ENCODE measurements at regions not wholly inside any gene's neighbourhood (a gene's known extent, or its start where the extent isn't known, plus 50 kb on each side); places are given as distances from the start of the nearest gene placed in this dataset.

GRCh38 chr3:189557824-189558223, 73.4 kb upstream of the TP63 start:
- DNase-seq (no peak), ATAC-seq (ENCODE audit: insufficient read depth, low read depth) (no peak)
- H3K36me3 ChIP-seq (ENCODE audit: insufficient read depth, low read length), result no peaks in the 10 kb centered on the region

GRCh38 chr3:189561256-189561655, 69.9 kb upstream of the TP63 start:
- no peak overlapping the region for H3K4me3 ChIP-seq (ENCODE audit: low read depth in 1 of 2, low read length in 2 of 2)
- no peaks in the 10 kb centered on the region for H3K79me2 ChIP-seq (ENCODE audit: insufficient read depth, low read length)
- no peak for DNase-seq
- H3K27me3 ChIP-seq (ENCODE audit: insufficient read depth, low read length, poor library complexity), result no peaks in the 10 kb centered on the region
- no peaks in the 10 kb centered on the region for H4K20me1 ChIP-seq (ENCODE audit: insufficient read depth, low read length)
- ATAC-seq (ENCODE audit: insufficient read depth, low read depth), result no peak
- TF ChIP-seq EZH2 (IDR thresholded peaks at IDR 0.05; ENCODE audit: borderline replicate concordance, low read depth, low read length, severe bottlenecking) (no peak), CTCF (IDR thresholded peaks at IDR 0.05; ENCODE audit: borderline replicate concordance, extremely low read depth, low read length, poor library complexity, severe bottlenecking) (no peak)
- H3K9ac ChIP-seq (ENCODE audit: low read depth, low read length), result no peak overlapping the region
- no peak overlapping the region for H2AFZ ChIP-seq (ENCODE audit: low read depth, low read length)
- H3K9me3 ChIP-seq (ENCODE audit: insufficient read depth, low read length, severe bottlenecking), result no peaks in the 10 kb centered on the region
- H3K27ac ChIP-seq (ENCODE audit: low read length), result no peak overlapping the region
- H3K4me1 ChIP-seq (ENCODE audit: insufficient read depth, low read length), result no peaks in the 10 kb centered on the region
- H3K36me3 ChIP-seq (ENCODE audit: insufficient read depth, low read length), result no peaks in the 10 kb centered on the region
- no peak overlapping the region for H3K4me2 ChIP-seq (ENCODE audit: insufficient read depth, low read length)

More at GRCh38 chr3:189557824-189558223, 73.4 kb upstream of the TP63 start:
- Histone ChIP-seq H3K4me1 (ENCODE audit: insufficient read depth, low read length) (no peaks in the 10 kb centered on the region), H4K20me1 (ENCODE audit: insufficient read depth, low read length) (no peaks in the 10 kb centered on the region), H3K4me3 (ENCODE audit: low read depth in 1 of 2, low read length in 2 of 2) (no peak overlapping the region), H3K4me2 (ENCODE audit: insufficient read depth, low read length) (no peak overlapping the region), H3K9ac (ENCODE audit: low read depth, low read length) (no peak overlapping the region), H3K27me3 (ENCODE audit: insufficient read depth, low read length, poor library complexity) (no peaks in the 10 kb centered on the region), H3K27ac (ENCODE audit: low read length) (no peak overlapping the region), H2AFZ (ENCODE audit: low read depth, low read length) (no peak overlapping the region), H3K9me3 (ENCODE audit: insufficient read depth, low read length, severe bottlenecking) (no peaks in the 10 kb centered on the region), H3K79me2 (ENCODE audit: insufficient read depth, low read length) (no peaks in the 10 kb centered on the region)
- TF ChIP-seq CTCF (IDR thresholded peaks at IDR 0.05; ENCODE audit: borderline replicate concordance, extremely low read depth, low read length, poor library complexity, severe bottlenecking), result no peak

- no peaks in the 10 kb centered on the region for H3K4me1 ChIP-seq (ENCODE audit: insufficient read depth, low read length)
- no peaks in the 10 kb centered on the region for H4K20me1 ChIP-seq (ENCODE audit: insufficient read depth, low read length)
- no peak overlapping the region for H3K27ac ChIP-seq (ENCODE audit: low read length)
- H3K9me3 ChIP-seq (ENCODE audit: insufficient read depth, low read length, severe bottlenecking), result no peaks in the 10 kb centered on the region
- DNase-seq (no peak), ATAC-seq (ENCODE audit: insufficient read depth, low read depth) (no peak)
- no peak overlapping the region for H3K4me2 ChIP-seq (ENCODE audit: insufficient read depth, low read length)
- no peaks in the 10 kb centered on the region for H3K79me2 ChIP-seq (ENCODE audit: insufficient read depth, low read length)
- TF ChIP-seq EZH2 (IDR thresholded peaks at IDR 0.05; ENCODE audit: borderline replicate concordance, low read depth, low read length, severe bottlenecking) (no peak), CTCF (IDR thresholded peaks at IDR 0.05; ENCODE audit: borderline replicate concordance, extremely low read depth, low read length, poor library complexity, severe bottlenecking) (no peak)
- no peaks in the 10 kb centered on the region for H3K27me3 ChIP-seq (ENCODE audit: insufficient read depth, low read length, poor library complexity)
- no peaks in the 10 kb centered on the region for H3K36me3 ChIP-seq (ENCODE audit: insufficient read depth, low read length)
- H3K9ac ChIP-seq (ENCODE audit: low read depth, low read length), result no peak overlapping the region
- no peak overlapping the region for H3K4me3 ChIP-seq (ENCODE audit: low read depth in 1 of 2, low read length in 2 of 2)
- H2AFZ ChIP-seq (ENCODE audit: low read depth, low read length), result no peak overlapping the region
Measured at GRCh38 chr3:189563853-189564563, 67.2 kb upstream of the TP63 start.

Measured in DND-41 (cell line).